ENCODE measurements at regions not wholly inside any gene's neighbourhood (a gene's known extent, or its start where the extent isn't known, plus 50 kb on each side); places are given as distances from the start of the nearest gene placed in this dataset.
A peak's percentile ranks its signal among the peaks of the same experiment; 100 is the strongest.

DNA sequence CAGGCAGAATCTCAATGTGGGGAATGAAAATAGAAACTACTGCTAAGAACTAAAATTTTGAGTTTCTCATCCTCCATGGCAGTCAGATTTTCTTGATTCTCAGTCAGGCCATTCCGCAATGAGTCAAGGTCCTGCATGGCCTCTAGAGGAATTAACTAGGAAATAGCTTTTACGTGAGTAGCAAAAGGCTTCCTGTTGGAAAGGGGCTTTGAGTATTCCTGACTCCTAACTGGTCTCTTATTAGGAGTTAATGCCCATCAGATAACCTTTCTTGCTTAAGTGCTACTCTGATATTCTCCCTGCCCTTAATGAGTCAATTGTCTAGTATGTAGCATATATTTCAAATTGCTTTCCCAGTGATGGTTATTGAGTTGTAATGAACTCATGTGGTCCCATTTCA, 65.7 kb upstream of the ARHGAP24 start:
- Histone ChIP-seq H4K8ac (ENCODE audit: low read length) (no peak overlapping the region), H2BK12ac (ENCODE audit: low read length in 2 of 2) (no peak overlapping the region), H3K36me3 (ENCODE audit: control insufficient read depth in 1 of 2, insufficient read depth in 2 of 2, low read depth in 1 of 2, low read length in 2 of 2) (no peaks in the 10 kb centered on the region), H3K4me2 (ENCODE audit: low read length, poor library complexity, severe bottlenecking) (no peak overlapping the region), H3K9me3 (ENCODE audit: control insufficient read depth, low read length) (no peaks in the 10 kb centered on the region), H3K4me1 (ENCODE audit: control insufficient read depth, insufficient read depth, low read depth, low read length) (no peaks in the 10 kb centered on the region), H3K23ac (ENCODE audit: low read length in 2 of 2) (no peak overlapping the region), H2AK5ac (ENCODE audit: low read length, severe bottlenecking) (no peak overlapping the region), H3K9ac (ENCODE audit: low read length) (no peak overlapping the region), H2BK15ac (ENCODE audit: low read depth, poor library complexity, severe bottlenecking) (no peak overlapping the region), H3K14ac (ENCODE audit: low read length in 2 of 2) (no peak overlapping the region), H3K18ac (ENCODE audit: low read depth in 1 of 2, low read length in 2 of 2) (no peak overlapping the region), H2AFZ (ENCODE audit: low read depth, low read length) (no peak overlapping the region), H3K27me3 (ENCODE audit: control insufficient read depth in 1 of 2, insufficient read depth in 1 of 2, low read length in 2 of 2) (no peaks in the 10 kb centered on the region), H2BK5ac (ENCODE audit: low read depth, low read length, poor library complexity, severe bottlenecking) (no peak overlapping the region), H3K4me3 (ENCODE audit: insufficient read depth in 1 of 2, low read depth in 1 of 2, low read length in 2 of 2) (no peak overlapping the region), H3K4ac (ENCODE audit: low read depth in 1 of 2, low read length in 2 of 2) (no peak overlapping the region), H3K27ac (ENCODE audit: low read length, poor library complexity, severe bottlenecking) (no peak overlapping the region), H3K79me1 (replicated peaks; ENCODE audit: low read length, poor library complexity, severe bottlenecking) (no peaks in the 10 kb centered on the region), H2BK120ac (ENCODE audit: low read depth, low read length) (no peak overlapping the region), H4K91ac (ENCODE audit: low read length) (no peak overlapping the region)
- DNase-seq, result peak; percentile 54
- WGBS, result 25% methylated on average over 2 of the region's 2 CpGs

DNA sequence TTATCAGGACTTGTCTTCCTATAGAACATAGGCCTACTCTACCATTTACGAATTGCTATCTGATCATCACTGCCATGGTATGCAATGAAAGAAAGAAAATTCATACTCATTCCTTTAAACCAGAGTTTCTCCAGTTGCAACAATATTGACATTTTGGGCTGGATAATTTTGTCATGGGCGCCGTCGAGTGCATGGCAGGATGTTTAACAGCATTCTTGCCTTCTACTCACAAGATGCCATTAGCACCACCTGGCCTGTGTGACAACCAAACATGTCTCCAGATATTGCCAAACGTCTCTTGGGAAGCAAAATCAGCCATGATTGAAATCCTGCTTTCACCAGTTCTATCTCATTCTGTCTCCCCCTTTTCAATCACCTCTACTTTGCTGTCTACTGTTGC, 63.6 kb upstream of the ARHGAP24 start:
- H3K9ac ChIP-seq (ENCODE audit: low read length), result no peak overlapping the region
- no peak overlapping the region for H2AK5ac ChIP-seq (ENCODE audit: low read length, severe bottlenecking)
- H2BK5ac ChIP-seq (ENCODE audit: low read depth, low read length, poor library complexity, severe bottlenecking), result no peak overlapping the region
- H3K79me1 ChIP-seq (replicated peaks; ENCODE audit: low read length, poor library complexity, severe bottlenecking), result no peaks in the 10 kb centered on the region
- no peak overlapping the region for H4K91ac ChIP-seq (ENCODE audit: low read length)
- H2BK15ac ChIP-seq (ENCODE audit: low read depth, poor library complexity, severe bottlenecking), result no peak overlapping the region
- H4K8ac ChIP-seq (ENCODE audit: low read length), result no peak overlapping the region
- no peak overlapping the region for H3K18ac ChIP-seq (ENCODE audit: low read depth in 1 of 2, low read length in 2 of 2)
- no peak overlapping the region for H2BK120ac ChIP-seq (ENCODE audit: low read depth, low read length)
- no peak overlapping the region for H3K27ac ChIP-seq (ENCODE audit: low read length, poor library complexity, severe bottlenecking)
- H3K9me3 ChIP-seq (ENCODE audit: control insufficient read depth, low read length), result no peaks in the 10 kb centered on the region
- no peak overlapping the region for H3K4ac ChIP-seq (ENCODE audit: low read depth in 1 of 2, low read length in 2 of 2)
- H2BK12ac ChIP-seq (ENCODE audit: low read length in 2 of 2), result no peak overlapping the region
- H3K4me2 ChIP-seq (ENCODE audit: low read length, poor library complexity, severe bottlenecking), result no peak overlapping the region
- no peaks in the 10 kb centered on the region for H3K27me3 ChIP-seq (ENCODE audit: control insufficient read depth in 1 of 2, insufficient read depth in 1 of 2, low read length in 2 of 2)
- no peak overlapping the region for H3K4me3 ChIP-seq (ENCODE audit: insufficient read depth in 1 of 2, low read depth in 1 of 2, low read length in 2 of 2)
- H3K4me1 ChIP-seq (ENCODE audit: control insufficient read depth, insufficient read depth, low read depth, low read length), result no peaks in the 10 kb centered on the region
- H3K14ac ChIP-seq (ENCODE audit: low read length in 2 of 2), result no peak overlapping the region
- H2AFZ ChIP-seq (ENCODE audit: low read depth, low read length), result no peak overlapping the region
- DNase-seq, result no peak
- H3K36me3 ChIP-seq (ENCODE audit: control insufficient read depth in 1 of 2, insufficient read depth in 2 of 2, low read depth in 1 of 2, low read length in 2 of 2), result no peaks in the 10 kb centered on the region
- WGBS, result 95% methylated on average over 5 of the region's 5 CpGs
- H3K23ac ChIP-seq (ENCODE audit: low read length in 2 of 2), result no peak overlapping the region

DNA sequence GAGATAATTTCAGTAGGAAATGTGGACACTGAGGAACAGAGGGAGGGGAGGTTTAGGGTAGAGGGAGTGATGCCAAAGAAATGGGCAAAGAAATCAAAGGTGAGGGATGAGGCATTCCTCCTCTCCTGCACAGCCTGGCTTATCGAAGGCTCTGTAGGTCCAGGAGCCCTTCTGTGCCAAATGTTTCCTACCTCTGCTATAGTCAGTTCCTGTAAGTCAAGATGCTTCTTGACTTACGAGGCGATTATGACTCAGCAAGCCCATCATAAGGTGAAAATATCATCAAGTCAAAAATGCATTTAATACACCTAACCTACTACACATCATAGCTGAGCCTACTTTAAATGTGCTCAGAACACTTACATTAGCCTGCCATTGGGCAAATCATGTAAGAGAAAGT, 60.0 kb upstream of the ARHGAP24 start:
- H2BK5ac ChIP-seq (ENCODE audit: low read depth, low read length, poor library complexity, severe bottlenecking), result no peak overlapping the region
- H3K9ac ChIP-seq (ENCODE audit: low read length), result no peak overlapping the region
- no peak overlapping the region for H4K8ac ChIP-seq (ENCODE audit: low read length)
- H3K79me1 ChIP-seq (replicated peaks; ENCODE audit: low read length, poor library complexity, severe bottlenecking), result no peaks in the 10 kb centered on the region
- H3K36me3 ChIP-seq (ENCODE audit: control insufficient read depth in 1 of 2, insufficient read depth in 2 of 2, low read depth in 1 of 2, low read length in 2 of 2), result no peaks in the 10 kb centered on the region
- H3K4ac ChIP-seq (ENCODE audit: low read depth in 1 of 2, low read length in 2 of 2), result no peak overlapping the region
- H2AFZ ChIP-seq (ENCODE audit: low read depth, low read length), result no peak overlapping the region
- WGBS, result 53% methylated on average over 3 of the region's 3 CpGs
- no peak overlapping the region for H3K4me3 ChIP-seq (ENCODE audit: insufficient read depth in 1 of 2, low read depth in 1 of 2, low read length in 2 of 2)
- no peak overlapping the region for H3K18ac ChIP-seq (ENCODE audit: low read depth in 1 of 2, low read length in 2 of 2)
- H3K23ac ChIP-seq (ENCODE audit: low read length in 2 of 2), result no peak overlapping the region
- H3K14ac ChIP-seq (ENCODE audit: low read length in 2 of 2), result no peak overlapping the region
- no peak overlapping the region for H4K91ac ChIP-seq (ENCODE audit: low read length)
- no peaks in the 10 kb centered on the region for H3K27me3 ChIP-seq (ENCODE audit: control insufficient read depth in 1 of 2, insufficient read depth in 1 of 2, low read length in 2 of 2)
- no peak overlapping the region for H2BK12ac ChIP-seq (ENCODE audit: low read length in 2 of 2)
- H2BK15ac ChIP-seq (ENCODE audit: low read depth, poor library complexity, severe bottlenecking), result no peak overlapping the region
- H2BK120ac ChIP-seq (ENCODE audit: low read depth, low read length), result no peak overlapping the region
- no peak for DNase-seq
- no peak overlapping the region for H2AK5ac ChIP-seq (ENCODE audit: low read length, severe bottlenecking)
- H3K4me1 ChIP-seq (ENCODE audit: control insufficient read depth, insufficient read depth, low read depth, low read length), result no peaks in the 10 kb centered on the region
- no peaks in the 10 kb centered on the region for H3K9me3 ChIP-seq (ENCODE audit: control insufficient read depth, low read length)
- no peak overlapping the region for H3K27ac ChIP-seq (ENCODE audit: low read length, poor library complexity, severe bottlenecking)
- no peak overlapping the region for H3K4me2 ChIP-seq (ENCODE audit: low read length, poor library complexity, severe bottlenecking)

DNA sequence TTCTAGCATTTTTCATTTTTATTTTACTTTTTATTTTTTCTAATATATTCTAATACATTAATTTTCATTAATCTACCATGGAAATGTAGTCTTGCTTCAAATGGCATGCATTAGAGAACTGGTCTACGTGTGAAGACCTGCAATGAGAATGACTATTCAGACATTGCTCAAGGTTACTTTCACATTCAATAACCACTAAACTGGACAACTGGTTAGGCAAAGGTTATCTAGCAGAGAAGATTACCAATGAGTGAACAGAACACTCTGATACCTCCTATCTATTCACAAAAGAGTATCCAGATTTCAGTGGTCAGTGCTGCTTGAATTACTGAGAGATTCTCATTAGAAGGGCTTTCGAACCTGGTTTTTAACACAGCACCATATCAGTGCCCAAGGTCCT, 58.9 kb upstream of the ARHGAP24 start:
- H3K23ac ChIP-seq (ENCODE audit: low read length in 2 of 2), result no peak overlapping the region
- H3K4me3 ChIP-seq (ENCODE audit: insufficient read depth in 1 of 2, low read depth in 1 of 2, low read length in 2 of 2), result no peak overlapping the region
- H2BK15ac ChIP-seq (ENCODE audit: low read depth, poor library complexity, severe bottlenecking), result no peak overlapping the region
- H2BK120ac ChIP-seq (ENCODE audit: low read depth, low read length), result no peak overlapping the region
- H2BK12ac ChIP-seq (ENCODE audit: low read length in 2 of 2), result no peak overlapping the region
- H3K4ac ChIP-seq (ENCODE audit: low read depth in 1 of 2, low read length in 2 of 2), result no peak overlapping the region
- H2BK5ac ChIP-seq (ENCODE audit: low read depth, low read length, poor library complexity, severe bottlenecking), result no peak overlapping the region
- no peak overlapping the region for H2AK5ac ChIP-seq (ENCODE audit: low read length, severe bottlenecking)
- no peaks in the 10 kb centered on the region for H3K9me3 ChIP-seq (ENCODE audit: control insufficient read depth, low read length)
- no peaks in the 10 kb centered on the region for H3K36me3 ChIP-seq (ENCODE audit: control insufficient read depth in 1 of 2, insufficient read depth in 2 of 2, low read depth in 1 of 2, low read length in 2 of 2)
- no peak overlapping the region for H4K91ac ChIP-seq (ENCODE audit: low read length)
- no peak overlapping the region for H4K8ac ChIP-seq (ENCODE audit: low read length)
- no peak overlapping the region for H3K14ac ChIP-seq (ENCODE audit: low read length in 2 of 2)
- no peak for DNase-seq
- 100% methylated on average over 2 of the region's 2 CpGs for WGBS
- H3K4me1 ChIP-seq (ENCODE audit: control insufficient read depth, insufficient read depth, low read depth, low read length), result no peaks in the 10 kb centered on the region
- no peak overlapping the region for H3K18ac ChIP-seq (ENCODE audit: low read depth in 1 of 2, low read length in 2 of 2)
- H3K27ac ChIP-seq (ENCODE audit: low read length, poor library complexity, severe bottlenecking), result no peak overlapping the region
- H3K9ac ChIP-seq (ENCODE audit: low read length), result no peak overlapping the region
- no peaks in the 10 kb centered on the region for H3K79me1 ChIP-seq (replicated peaks; ENCODE audit: low read length, poor library complexity, severe bottlenecking)
- H2AFZ ChIP-seq (ENCODE audit: low read depth, low read length), result no peak overlapping the region
- H3K4me2 ChIP-seq (ENCODE audit: low read length, poor library complexity, severe bottlenecking), result no peak overlapping the region
- no peaks in the 10 kb centered on the region for H3K27me3 ChIP-seq (ENCODE audit: control insufficient read depth in 1 of 2, insufficient read depth in 1 of 2, low read length in 2 of 2)

Data from mesenchymal stem cell (in vitro differentiated cells and primary cell).